ENCODE measurements at regions not wholly inside any gene's neighbourhood (a gene's known extent, or its start where the extent isn't known, plus 50 kb on each side); places are given as distances from the start of the nearest gene placed in this dataset.

GRCh38 chr15:62588938-62589670, 424.0 kb upstream of the C2CD4B start:
- Histone ChIP-seq H3K4me3 (ENCODE audit: low read length) (no peak overlapping the region), H3K9me3 (ENCODE audit: low read length) (no peaks in the 10 kb centered on the region), H3K9ac (ENCODE audit: low read length) (no peak overlapping the region), H4K20me1 (ENCODE audit: insufficient read depth) (no peaks in the 10 kb centered on the region), H3K4me2 (ENCODE audit: low read length) (no peak overlapping the region), H3K27ac (ENCODE audit: low read length) (no peak overlapping the region), H3K27me3 (ENCODE audit: insufficient read depth, low read depth, low read length) (no peaks in the 10 kb centered on the region), H3K79me2 (replicated peaks; ENCODE audit: insufficient read depth, low read length) (no peaks in the 10 kb centered on the region), H3K9me2 (ENCODE audit: insufficient read depth, low read length) (no peaks in the 10 kb centered on the region), H3F3A (ENCODE audit: insufficient read depth, low read length, poor library complexity, severe bottlenecking) (no peaks in the 10 kb centered on the region), H3K36me3 (ENCODE audit: insufficient read depth, low read length) (no peaks in the 10 kb centered on the region), H2AFZ (ENCODE audit: low read depth, low read length) (no peak overlapping the region)
- TF ChIP-seq POLR2AphosphoS5 (IDR thresholded peaks at IDR 0.05) (no peak), RAD21 (conservative IDR thresholded peaks at IDR 0.05) (no peak), SMC3 (conservative IDR thresholded peaks at IDR 0.05; ENCODE audit: poor library complexity) (no peak), EZH2 (IDR thresholded peaks at IDR 0.05; ENCODE audit: borderline replicate concordance, insufficient read depth, low read length, poor library complexity, severe bottlenecking) (no peak), TAF1 (IDR thresholded peaks at IDR 0.05; ENCODE audit: low read depth) (no peak), MXI1 (conservative IDR thresholded peaks at IDR 0.05; ENCODE audit: poor library complexity, severe bottlenecking) (no peak), REST (IDR thresholded peaks at IDR 0.05; ENCODE audit: borderline replicate concordance) (no peak), EP300 (conservative IDR thresholded peaks at IDR 0.05; ENCODE audit: poor library complexity, severe bottlenecking) (no peak), CTCF (IDR thresholded peaks at IDR 0.05; ENCODE audit: poor library complexity, severe bottlenecking) (no peak)

GRCh38 chr15:62591842-62592838, 427.1 kb upstream of the C2CD4B start:
- H3K9ac ChIP-seq (ENCODE audit: low read length): no peak overlapping the region
- no peaks in the 10 kb centered on the region for H3F3A ChIP-seq (ENCODE audit: insufficient read depth, low read length, poor library complexity, severe bottlenecking)
- H3K79me2 ChIP-seq (replicated peaks; ENCODE audit: insufficient read depth, low read length): no peaks in the 10 kb centered on the region
- no peak for TF ChIP-seq EP300 (conservative IDR thresholded peaks at IDR 0.05; ENCODE audit: poor library complexity, severe bottlenecking)
- TF ChIP-seq POLR2AphosphoS5 (IDR thresholded peaks at IDR 0.05): no peak
- no peak for TF ChIP-seq TAF1 (IDR thresholded peaks at IDR 0.05; ENCODE audit: low read depth)
- no peak for TF ChIP-seq EZH2 (IDR thresholded peaks at IDR 0.05; ENCODE audit: borderline replicate concordance, insufficient read depth, low read length, poor library complexity, severe bottlenecking)
- no peak for TF ChIP-seq SMC3 (conservative IDR thresholded peaks at IDR 0.05; ENCODE audit: poor library complexity)
- no peak for TF ChIP-seq MXI1 (conservative IDR thresholded peaks at IDR 0.05; ENCODE audit: poor library complexity, severe bottlenecking)
- no peaks in the 10 kb centered on the region for H3K9me3 ChIP-seq (ENCODE audit: low read length)
- H3K4me2 ChIP-seq (ENCODE audit: low read length): peak overlapping the region; percentile 13
- H3K36me3 ChIP-seq (ENCODE audit: insufficient read depth, low read length): no peaks in the 10 kb centered on the region
- no peak overlapping the region for H3K4me3 ChIP-seq (ENCODE audit: low read length)
- H2AFZ ChIP-seq (ENCODE audit: low read depth, low read length): no peak overlapping the region
- H3K27me3 ChIP-seq (ENCODE audit: insufficient read depth, low read depth, low read length): no peaks in the 10 kb centered on the region
- H3K27ac ChIP-seq (ENCODE audit: low read length): no peak overlapping the region
- H3K9me2 ChIP-seq (ENCODE audit: insufficient read depth, low read length): no peaks in the 10 kb centered on the region
- H4K20me1 ChIP-seq (ENCODE audit: insufficient read depth): no peaks in the 10 kb centered on the region
